HG03457 (cell line): ENCODE measurements at regions not wholly inside any gene's neighbourhood (a gene's known extent, or its start where the extent isn't known, plus 50 kb on each side); places are given as distances from the start of the nearest gene placed in this dataset.
"Not testable (repeated sequence)": the region's sequence is repeated elsewhere in the genome, so short reads cannot be mapped to it uniquely, and the experiment has no call there.

Experiments
- ATAC-seq: cut with Tn5 transposase; IDR thresholded peaks from one replicate; pipeline ENCODE4 v1.9.1; 2021; ENCODE audit warnings: moderate number of reproducible peaks; ENCODE audit not compliant: unreplicated experiment

DNA sequence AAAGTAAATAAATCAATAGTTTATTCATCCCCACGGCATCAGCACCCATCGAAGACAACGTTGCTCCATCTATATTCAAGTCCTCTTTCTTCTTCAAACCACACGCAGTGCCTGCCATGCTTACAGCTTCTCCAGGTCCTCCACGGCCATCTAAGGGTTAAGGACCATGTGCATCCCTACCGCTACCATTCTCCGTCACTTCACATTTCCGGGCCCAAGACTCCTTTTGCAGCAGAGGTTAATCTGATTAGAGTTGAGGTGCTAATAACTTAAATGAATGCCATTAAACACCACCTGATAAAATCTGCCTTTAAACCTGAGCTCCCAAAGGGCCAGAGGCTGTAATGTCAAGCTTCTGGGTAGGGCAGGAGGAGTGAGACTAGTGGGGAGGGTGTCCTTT lies 79.7 kb upstream of the CCND2 start:
- ATAC-seq, result no peak

DNA sequence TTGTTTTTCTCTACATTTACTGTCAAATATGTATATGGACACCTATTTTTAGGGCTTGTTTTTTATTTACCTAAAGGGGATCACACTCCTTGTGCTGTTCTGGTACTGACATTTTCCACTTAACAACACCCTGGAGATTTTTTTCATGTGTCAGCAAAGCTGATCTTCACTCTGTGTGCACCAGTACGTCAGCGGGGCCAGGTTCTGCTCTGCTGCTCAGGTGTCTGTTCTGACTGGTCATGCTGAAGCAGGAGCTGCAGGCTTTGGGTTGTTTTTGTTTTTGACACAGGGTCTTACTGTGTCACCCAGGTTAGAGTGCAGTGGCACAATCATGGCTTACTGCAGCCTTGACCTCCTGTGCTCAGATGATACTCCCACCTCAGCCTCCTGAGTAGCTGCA lies 81.9 kb upstream of the CCND2 start:
- ATAC-seq, result no peak

DNA sequence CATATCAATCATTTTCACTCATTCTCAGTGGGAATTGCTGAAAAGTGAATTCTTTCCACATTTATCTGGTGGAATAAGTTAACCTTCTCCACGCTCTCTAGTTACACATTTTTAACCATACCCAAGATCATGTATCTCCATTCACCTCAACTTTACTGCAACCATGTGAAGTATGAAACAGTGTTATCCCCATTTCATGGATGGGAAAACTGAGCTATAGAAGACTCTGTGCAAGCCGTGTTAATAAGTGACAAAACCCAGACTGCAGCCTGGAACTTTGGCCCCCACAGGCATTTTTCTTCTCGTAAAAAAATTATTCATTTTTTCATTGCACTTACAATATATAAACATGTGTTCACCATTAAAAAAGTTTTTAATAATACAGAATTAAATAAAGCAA lies 82.4 kb upstream of the CCND2 start:
- no peak for ATAC-seq

DNA sequence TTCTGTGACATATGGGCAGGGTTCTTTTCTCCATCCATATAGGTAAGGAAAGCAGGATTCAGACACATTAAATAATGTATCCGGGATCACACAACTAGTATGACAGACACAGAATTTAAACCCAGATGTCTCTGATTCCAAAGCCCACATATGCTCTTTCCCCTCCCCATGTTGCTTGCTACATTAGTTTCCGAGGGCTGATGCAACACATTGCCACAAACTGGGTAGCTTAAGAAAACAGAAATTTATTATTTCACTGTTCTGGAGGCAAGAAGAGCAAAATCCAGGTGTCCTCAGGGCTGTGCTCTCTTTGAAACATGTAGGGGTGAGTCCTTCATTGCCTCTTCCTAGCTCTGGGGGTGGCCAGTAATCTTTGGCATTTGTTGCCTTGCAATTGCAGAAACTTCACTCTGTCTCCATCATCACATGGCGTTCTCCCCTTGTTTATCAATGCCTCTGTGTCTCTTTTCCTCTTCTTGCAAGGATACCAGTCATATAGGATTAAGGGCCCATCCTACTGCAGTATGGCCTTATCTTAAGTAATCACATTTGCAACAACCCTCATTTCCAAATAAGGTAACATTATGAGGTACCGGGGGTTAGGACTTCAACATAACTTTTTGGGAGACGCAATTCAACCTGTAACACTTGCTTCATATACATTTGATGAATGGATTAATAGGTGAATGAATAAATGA lies 83.0 kb upstream of the CCND2 start:
- no peak for ATAC-seq

DNA sequence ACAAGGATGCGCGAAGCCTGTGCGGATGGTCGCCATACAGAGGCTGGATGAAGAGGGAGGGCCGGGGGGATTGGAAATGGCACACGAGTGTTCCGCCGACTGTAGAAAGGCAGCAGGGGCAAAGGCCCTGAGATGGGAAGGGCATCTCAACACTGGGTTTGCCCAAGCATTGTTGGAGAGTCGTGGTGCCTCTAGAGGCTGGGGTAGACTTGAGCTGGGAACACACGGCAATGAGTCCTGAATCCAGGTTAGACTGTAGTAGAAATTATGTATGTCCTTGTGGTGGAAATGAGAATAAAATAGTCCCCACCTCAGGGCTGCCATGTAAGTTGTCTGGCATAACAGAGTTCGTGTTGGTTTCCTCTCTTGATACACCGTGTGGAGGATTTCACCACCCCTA lies 83.8 kb upstream of the CCND2 start:
- ATAC-seq, result no peak

DNA sequence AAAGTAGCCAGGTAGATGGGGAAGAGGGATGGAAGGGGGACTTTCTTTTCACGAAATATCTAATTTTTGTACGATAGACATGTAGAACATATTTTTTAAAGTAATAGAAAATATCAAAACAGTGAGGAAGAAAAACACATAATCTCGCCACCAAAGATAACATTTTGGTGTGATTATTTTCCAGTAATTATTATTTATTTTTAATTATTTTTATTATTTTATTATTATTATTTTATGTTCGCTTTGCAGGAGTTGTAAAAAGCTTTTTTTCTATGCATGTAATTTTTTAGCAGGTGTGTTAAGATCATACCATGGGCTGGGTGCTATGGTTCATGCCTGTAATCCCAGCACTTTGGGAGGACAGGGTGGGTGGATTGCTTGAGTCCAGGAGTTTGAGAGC lies 85.6 kb upstream of the CCND2 start:
- no peak for ATAC-seq

DNA sequence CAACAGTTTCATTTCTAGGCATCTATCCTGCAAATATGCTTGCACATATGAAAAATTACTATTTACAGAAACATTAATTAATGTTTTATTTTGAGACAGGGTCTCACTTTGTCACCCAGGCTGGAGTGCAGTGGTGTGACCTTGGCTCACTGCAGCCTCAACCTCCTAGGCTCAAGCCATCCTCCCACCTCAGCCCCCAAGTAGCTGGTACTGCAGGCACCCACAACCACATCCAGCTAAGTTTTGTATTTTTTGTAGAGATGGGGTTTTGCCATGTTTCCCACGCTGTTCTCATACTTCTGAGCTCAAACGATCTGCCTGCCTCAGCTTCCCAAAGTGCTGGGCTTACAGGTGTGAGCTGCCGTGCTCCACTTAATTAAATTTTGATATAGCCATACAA lies 86.2 kb upstream of the CCND2 start:
- ATAC-seq, result not testable (repeated sequence)

DNA sequence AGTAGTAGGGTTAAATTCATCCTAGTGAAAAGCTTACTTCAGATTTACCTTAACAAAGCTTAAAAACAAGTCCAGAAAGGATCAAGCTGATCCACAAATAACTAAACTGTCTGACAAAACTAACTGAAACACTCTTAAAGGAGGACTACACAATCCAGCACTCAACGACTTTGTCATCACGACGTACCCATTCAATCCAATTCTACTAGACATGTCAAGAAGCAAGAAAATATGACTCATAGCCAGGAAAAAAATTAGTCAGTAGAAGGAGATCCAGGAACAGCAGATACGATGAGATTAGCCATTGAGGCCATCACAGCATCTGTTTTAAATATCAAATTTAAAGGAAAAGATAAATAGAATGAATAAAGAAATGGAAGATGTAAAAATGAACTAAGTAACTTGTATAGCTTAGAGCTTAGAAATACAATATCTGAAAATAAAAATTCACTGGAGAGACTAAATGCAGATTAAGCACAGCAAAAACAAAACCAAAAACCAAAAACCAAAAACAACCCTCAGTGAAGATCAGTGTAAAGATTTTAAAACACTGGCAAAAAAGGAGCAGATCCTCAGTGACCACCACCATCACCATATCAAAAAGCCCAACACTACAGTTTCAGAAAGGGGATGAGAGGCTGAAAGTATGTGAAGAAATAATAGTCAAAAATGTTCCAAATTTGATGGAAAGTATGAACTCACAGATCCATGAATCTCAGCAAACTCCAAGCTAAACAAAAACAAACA lies 95.0 kb upstream of the CCND2 start:
- ATAC-seq, result no peak

DNA sequence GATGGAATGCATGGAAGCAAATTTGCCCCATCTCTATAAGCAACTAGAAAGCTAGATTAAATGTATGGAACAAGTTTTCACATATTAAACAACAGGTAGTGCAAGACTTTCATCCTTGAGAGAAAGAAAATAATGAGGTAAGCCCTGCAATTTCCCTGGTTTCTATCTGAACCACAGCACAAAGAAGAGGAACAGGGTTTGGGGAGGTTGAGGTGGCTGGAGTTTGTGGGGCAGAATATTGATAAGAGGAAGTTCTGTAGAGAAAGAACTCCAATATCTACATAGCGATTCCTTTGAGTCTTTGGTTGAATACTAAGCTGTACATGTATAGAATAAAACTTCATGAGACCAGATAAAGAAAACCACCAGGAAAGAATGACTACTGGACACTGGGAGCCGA lies 96.3 kb upstream of the CCND2 start:
- ATAC-seq, result no peak

DNA sequence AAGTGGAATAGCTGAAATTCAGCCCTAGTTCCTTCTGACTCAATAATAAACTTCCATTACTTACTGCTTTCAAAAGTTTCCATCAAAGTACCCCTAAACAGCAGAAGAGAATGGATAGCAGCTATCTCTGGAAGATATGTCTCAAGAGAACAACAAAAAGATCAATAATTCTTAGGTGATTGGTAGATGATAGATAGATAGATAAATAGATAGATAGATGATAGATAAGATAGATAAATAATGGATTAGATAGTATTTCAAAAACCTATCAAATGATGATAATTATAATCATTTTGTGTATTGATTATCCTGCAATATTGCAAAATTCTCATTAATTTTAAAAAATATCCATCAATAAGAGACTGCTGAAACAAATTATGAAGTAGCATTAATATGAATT lies 97.4 kb upstream of the CCND2 start:
- no peak for ATAC-seq

DNA sequence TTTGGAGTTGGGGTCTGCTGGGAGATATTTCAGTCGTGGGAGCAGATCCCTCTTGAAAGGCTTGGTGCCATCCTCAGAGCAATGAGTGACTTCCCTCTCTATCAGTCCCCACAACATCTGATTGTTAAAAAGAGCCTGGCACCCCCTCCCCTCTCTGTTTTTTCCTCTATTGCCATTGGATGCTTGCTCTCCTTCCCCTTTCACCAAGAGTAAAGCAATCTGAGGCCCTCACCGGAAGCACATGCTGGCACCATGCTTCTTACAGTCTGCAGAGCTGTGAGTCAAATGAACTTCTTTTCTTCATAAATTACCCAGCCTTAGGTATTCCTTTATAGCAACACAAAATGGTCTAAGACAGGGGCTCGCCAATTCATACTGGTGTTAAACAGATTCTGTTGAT lies 99.1 kb upstream of the CCND2 start:
- no peak for ATAC-seq

DNA sequence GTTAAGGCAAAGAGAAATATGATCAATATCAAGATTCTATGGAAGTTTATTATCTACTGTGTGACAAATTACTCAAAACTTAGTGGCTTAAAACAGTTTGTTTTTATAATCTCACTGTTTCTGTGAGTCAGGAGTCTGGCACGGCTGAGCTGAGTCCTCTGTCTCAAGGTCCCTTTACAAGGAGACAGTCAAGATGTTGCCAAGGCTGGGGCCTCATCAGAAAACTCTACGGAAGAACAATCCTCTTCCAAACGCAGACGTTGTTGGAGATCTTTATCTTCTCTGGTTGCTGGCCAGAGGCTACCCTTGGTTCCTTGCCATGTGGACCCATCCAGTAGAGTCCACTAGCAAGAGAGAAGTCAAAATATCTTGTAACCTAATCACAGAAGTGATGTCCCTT lies 100.6 kb upstream of the CCND2 start:
- no peak for ATAC-seq

DNA sequence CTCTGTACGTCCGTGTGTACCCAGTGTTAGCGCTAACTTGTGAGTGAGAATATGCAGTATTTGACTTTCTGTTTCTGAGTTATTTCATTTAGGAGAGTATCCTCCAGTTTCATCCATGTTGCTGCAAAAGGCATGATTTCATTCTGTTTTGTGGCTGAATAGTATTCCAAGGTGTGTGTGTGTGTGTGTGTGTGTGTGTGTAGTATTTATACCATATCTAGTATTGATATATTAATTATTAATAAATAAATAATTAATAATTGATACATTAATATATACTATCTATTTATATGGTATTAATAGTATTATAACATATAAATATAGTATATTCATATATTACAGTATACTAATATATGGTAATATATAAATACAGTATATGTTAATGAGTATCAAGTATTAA lies 101.8 kb upstream of the CCND2 start:
- no peak for ATAC-seq

DNA sequence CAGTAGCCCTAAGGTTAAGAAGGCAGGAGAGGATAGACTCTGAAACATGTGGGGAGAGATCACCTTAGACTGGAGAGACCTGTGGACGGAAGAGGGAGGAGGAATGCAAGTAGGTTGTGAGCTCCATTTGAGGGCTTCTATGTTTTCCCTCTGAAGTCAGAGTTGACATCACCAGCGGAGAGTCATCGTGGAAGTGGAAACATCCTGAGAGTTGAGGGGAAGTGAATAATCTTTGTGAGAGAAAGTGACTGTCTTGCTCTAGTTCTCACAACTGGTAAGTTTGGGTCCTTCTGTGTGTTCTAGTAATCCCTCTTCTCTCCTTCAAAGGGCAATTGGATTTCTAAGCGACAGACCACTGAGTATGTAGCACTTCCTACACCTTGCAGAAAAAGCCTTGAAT lies 103.6 kb upstream of the CCND2 start:
- no peak for ATAC-seq

DNA sequence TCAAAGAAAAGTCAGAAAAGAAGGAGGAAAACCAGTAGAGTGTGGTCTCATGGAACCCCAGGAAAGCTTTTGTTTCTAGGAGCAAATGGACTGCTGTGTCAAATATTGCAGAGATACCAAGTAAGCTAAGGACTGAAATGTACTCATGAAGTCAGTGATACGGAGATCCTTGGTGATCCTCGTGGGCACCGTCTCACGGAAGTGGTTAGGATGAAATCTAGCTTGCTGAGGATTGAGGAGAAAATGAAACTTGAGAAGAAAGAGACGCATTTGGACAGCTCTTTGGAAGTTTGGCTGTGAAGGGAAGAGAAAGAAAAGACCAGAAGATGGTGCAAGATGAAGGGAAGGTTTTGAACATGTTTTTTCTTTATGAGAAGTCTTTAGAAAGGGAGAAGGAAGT lies 104.0 kb upstream of the CCND2 start:
- ATAC-seq, result no peak

DNA sequence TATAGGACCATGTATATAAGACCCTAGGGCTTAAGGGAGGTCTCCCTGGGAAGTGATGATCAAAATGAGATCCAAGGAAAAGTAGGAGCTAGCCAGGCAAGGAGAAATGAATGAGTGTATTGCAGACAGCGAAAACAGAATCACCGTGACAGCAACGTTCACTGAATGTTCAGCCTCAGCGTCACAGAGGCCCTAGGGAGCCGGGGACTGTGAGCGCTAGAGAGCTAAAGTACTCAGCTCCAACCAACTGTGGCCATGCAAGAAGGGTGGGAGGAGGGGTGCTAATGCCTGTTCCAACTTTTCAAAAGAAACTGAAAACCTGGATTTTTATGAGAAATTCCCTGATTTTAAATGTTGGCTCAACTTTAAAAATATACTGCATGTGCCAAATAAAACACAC lies 105.5 kb upstream of the CCND2 start:
- no peak for ATAC-seq

DNA sequence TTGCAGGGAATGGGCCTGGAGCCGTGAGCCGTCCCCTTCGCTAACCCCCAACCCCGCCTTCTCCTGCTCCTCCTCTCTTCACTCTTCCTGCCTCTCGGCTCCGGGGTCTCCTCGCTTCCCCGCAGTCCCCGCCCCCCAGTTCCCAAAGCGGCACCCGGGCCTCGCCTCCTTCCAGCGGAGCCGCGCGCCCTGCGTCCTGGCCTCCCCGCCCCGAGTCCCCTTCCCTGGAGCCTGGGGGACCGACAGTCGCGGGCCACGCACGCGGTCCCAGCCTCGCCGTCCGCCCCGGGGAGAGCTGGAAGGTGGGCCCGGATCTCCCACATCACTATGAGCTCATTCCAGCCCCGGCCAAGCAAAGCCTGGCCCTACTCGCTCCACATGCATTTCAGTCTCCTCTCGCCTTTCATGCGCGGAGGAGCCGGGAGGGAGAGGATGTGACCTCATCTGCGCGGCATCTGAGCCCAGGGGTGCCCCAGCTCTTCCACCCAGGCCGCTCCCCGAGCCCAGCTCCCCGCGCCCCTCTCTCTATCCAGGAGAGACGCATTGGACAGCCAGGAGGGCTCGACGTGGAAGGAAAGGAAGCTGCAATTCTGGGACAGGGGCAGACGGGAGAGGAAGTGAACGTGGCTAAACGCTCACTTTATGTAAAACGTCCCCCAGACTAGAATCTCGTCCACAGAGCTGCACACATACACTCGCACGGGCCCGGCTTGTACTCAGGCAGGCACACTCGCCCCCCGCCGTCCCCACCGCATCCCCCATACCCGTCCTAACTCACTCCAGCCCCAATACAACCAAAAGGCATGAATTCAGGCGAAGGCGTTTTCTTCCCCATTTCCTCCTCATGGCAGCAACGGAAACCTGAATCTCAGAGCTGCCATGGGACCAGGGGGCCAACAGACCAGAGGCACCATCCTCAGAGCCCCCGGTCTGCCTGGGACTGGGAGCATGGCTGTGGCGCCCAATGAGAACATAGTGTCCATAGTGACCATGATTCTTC lies 108.7 kb upstream of the CCND2 start:
- ATAC-seq, result no peak

DNA sequence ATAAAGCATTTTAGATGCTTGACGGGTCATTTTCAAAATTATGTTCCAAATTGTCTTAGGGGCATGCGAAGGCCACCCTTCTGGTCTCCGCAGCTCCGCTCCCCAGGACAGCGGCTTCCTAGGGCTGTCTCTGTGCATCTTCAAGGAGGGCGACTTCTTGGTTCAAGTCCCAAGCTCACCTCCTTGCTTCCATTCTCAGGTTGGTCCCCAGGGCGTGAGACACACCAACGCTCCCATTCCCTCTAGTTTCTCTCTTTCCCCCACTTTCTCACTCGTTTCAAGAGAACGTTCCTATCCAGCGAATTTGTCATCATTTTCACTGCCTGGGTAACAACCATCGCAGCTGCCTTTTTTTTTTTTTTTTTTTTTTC lies 109.4 kb upstream of the CCND2 start:
- ATAC-seq, result no peak

DNA sequence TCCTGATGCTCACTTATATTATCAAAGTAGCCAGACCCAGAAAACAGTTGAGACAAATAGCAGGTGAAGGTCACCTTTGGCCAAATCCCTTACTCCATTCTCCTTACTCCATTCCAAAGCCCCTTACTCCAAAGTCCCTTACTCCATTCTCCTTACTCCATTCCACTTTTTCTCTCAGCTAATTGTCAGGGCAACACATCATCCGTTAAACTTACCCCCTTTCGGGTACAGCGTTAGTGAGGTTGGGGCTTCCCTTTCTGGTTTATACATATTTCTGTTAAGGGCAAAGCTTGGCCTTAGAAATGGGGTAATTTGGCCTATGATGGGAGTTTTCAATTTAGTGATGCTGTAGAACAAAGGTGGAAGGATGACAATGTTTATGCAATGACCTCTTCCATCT lies 111.8 kb upstream of the CCND2 start:
- ATAC-seq, result no peak

DNA sequence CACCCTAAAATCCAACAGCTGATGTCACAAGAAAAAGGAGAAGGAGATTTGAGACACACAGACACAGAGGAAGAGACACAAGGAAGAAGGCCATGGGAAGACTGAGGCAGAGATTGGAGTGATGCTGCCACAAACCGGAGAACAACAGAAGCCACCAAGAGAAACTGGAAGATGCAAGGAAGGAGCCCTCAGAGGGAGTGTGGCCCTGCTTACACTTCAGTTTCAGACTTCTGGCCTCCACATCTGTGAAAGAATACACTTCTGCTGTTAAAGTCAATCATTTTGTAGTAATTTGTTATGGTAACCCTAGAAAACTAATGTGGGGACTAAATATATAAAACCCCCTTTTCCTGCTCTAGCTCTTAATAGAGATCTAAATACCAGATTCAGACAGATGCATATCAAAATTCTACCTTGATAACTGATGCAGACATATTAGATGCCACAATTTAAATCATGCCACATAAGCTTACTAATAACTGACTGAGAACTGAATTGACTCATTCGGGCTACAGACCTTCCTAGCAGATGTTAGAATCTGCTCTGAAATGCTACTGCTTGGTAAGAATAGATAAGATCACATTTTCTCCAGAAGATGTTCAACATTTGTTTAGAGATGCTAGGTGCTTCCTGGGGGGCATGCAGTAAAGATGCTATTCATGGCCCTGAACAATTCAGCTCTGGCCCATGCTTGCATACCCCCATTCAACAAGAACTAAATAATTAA lies 113.1 kb upstream of the CCND2 start:
- no peak for ATAC-seq

DNA sequence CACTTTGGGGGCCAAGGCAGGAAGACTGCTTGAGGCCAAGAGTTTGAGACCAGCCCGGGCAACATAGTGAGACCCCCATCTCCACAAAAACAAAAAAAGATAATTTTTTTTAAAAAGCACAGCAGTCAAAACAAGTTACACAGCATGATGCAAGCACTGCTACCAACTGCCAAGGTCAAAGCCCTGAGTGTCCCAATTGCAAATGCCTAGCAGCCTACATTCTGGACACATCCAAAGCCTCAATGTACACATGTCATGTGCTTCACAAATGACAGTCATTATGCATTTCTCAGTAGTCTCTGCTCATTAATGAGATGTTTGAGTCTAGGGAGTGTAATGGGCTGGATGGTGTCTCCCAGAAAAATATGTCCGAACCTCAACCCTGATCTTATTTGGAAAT lies 113.7 kb upstream of the CCND2 start:
- no peak for ATAC-seq
